GM08714 (cell line): ENCODE measurements at regions not wholly inside any gene's neighbourhood (a gene's known extent, or its start where the extent isn't known, plus 50 kb on each side); places are given as distances from the start of the nearest gene placed in this dataset.

ENCODE experiments used
- H3K4me3 ChIP-seq: fragments of 200-500 bp; sonication (Bioruptor generic); 2 replicates; pipeline ENCODE4 v1.5.1; 2014; ENCODE audit warnings: mild to moderate bottlenecking, low read length, inconsistent platforms
- ZNF274 ChIP-seq: IDR thresholded peaks from 2 replicates; pipeline ENCODE4 v1.6.1; 2012; ENCODE audit warnings: mild to moderate bottlenecking, low read depth, low read length

DNA sequence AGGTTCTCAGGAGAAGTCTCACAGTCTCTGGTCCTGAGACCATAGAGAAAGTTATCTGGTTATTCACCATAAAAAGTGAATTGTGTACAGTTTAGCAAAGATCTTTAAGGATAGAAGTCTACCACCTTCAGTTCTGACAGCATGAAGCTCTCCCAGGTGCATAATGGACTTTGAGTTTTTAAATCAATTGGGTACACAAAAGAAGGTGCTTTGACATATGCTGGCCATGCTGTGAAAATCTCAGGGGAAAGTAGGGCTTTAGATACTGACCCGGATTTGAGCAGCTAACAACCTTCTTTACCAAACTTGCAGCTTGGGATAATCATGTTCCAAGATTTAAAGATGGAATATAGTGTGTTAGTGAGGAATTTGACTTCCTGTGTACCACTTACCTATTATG, 264.2 kb downstream of the ZSWIM6 start:
- no peak for TF ChIP-seq ZNF274
- no peak overlapping the region for H3K4me3 ChIP-seq

GRCh38 chr5:61597684-61598083, 265.6 kb downstream of the ZSWIM6 start:
- no peak for TF ChIP-seq ZNF274
- no peak overlapping the region for H3K4me3 ChIP-seq

DNA sequence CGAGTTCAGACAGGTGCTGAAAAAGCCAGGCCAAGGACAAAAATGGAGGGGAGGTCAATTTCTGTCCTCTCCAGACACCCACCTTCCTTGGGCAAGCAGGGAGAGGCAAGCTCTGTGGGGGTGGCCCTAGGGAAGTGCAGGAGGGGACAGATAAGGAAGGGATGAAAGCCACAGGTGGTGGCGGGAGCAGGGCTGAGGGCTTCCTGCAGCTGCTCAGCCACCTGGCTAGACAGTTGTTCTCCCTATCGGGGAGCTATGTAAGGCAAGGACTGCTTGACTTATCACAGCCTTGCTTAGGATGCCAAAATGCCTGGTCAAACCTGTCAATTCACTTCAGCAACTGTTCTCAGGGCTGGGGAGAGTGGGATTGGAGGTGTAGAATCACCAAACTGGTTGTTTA, 266.1 kb downstream of the ZSWIM6 start:
- no peak overlapping the region for H3K4me3 ChIP-seq
- TF ChIP-seq ZNF274 = no peak

- no peak overlapping the region for H3K4me3 ChIP-seq
- no peak for TF ChIP-seq ZNF274
Observed at GRCh38 chr5:61599370-61600122, 267.5 kb downstream of the ZSWIM6 start.

- no peak for TF ChIP-seq ZNF274
Observed at GRCh38 chr5:61600123-61600444, 268.0 kb downstream of the ZSWIM6 start.

DNA sequence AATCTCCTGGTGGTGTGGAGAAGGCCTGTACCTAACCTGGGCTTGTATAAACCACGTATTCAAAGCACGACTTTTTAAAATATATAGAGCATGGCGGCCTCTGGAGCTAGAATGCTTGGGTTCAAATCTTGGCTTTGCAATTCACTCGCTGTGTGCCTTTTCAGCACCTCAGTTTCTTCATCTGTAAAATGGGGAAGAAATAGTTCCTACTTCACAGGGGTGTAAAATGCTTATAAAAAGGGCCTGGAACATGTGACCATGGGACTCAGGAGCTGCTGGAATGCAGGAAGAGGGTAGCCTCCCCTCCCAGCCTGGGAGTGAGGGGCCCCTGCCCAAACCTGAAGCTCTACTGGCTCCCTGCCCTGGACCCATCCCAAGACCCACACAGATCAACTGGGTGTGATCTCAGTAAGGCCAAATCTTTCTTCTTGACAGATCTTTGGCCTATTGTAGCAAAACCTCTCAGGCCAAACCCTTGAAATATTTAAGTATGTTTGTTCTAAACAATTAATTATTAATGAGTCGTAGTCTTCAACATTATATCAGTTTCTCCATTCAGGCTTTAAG, 269.0 kb downstream of the ZSWIM6 start:
- H3K4me3 ChIP-seq = no peak overlapping the region
- TF ChIP-seq ZNF274 = no peak

More at GRCh38 chr5:61600123-61600444, 268.0 kb downstream of the ZSWIM6 start:
- H3K4me3 ChIP-seq = no peak overlapping the region

DNA sequence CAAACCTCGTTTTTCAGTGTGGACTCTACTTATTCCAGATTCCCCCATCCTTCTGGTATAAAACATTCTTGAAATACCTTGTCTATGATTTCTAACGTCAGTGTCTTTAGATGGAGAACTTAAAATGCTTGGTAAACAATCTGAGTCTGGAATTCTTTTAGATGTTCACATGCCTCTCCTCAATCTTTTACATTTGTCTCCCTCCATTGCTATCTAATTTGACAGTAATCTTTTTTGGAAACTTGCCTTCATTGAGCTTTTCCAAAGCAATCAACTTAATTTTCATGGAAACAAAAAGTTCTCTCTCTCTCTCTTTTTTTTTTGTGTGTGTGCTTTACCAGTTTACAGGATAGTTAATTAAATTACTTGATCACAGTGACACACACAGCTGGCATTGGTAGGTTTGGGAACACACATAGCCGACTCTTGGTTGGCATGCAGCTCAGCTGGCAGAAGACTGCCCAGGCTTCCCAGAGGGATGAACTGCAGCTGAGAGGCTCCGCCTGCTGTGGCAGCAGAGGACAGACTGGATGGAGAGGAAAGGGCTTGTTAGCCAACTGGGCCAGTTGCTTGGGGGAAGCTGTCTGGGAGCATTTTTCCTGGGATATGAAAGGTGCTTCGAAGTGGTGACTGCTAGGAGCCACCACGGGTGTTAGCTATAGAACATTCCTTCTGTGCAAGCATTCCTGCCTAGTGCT, 271.3 kb downstream of the ZSWIM6 start:
- no peak for TF ChIP-seq ZNF274
- no peak overlapping the region for H3K4me3 ChIP-seq

DNA sequence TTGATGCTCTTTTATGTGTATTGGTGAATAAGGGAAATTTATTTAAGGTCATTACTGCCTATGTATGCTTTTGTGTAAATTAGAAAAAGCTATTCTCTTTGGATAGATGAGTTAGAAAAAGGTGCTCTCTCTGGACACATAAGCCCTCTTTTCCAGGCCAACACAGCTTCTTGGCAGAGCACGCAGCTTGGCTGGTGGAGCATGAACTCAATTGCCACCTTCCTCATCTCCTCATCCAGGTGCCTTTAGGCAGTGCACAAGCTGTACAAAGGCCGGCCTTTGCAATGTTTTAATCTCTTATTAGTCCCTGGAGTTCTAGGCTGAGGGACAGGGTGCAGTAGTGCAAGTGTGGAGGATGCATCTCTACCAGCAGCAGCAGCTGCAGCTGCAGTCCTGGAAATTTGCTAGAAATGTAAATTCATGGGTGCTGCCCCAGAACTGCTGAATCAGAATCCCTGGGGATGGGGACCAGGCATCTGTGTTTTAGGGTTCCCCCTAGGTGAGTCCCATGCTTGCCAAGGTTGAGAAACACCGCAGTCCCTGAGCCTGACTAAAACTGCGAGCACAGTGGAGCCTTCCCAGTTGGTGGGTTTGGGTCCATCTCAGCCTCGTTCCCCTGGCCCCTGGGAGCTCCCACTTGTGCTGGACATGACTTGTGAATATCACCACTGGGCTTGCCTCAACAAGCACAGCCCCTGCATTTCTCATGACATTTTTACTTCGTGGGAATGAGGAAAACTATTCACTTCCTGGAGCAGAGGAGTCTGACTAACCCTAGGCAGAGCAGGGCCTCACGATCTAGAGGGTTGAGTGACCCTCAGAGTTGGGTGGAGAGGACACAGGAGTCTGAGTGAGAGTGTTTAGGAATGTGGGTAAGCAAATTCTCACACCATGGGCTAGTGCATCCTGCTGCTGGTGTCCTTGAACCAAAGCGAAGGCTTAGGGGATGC, 272.3 kb downstream of the ZSWIM6 start:
- no peak for TF ChIP-seq ZNF274

DNA sequence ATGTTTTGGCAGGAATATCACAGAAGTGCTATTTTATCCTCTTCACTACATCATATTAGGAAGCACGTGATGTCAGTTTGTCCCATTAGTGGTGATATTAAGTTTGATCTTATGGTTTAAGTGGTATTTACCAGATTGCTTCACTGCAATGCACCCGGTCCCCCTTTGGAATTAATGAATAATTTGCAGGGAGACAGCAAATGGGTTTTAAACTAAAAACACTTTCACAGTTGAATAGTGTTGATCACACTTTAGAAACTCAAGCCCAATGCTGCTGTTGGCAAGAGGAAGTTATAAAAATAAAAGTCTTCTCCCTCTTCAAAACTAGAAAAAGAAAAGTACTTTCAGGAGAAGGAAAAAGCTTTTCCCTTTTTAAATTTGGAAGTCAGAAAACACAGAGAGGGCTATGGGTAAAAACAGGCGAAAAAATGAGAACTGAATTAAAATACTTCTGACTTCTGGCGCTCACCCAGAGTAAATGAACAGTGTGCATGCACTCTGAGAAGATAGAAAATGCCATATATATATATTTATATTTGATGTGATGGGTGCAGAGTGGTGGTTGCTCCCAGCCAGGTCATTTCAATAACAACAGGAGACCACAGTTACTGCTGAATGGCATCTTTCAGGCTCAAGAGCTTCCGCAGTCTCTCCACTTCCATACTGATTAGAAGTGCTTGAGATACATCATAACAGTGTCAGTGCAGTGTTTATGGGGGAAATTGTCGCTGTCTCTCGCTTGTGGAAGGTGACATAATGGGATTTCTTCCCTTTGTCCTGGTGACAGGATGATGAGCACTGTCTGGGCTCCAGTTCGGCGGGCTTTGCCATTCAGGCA, 278.0 kb downstream of the ZSWIM6 start:
- no peak overlapping the region for H3K4me3 ChIP-seq
- no peak for TF ChIP-seq ZNF274

More for the DNA sequence above, 272.3 kb downstream of the ZSWIM6 start:
- no peak overlapping the region for H3K4me3 ChIP-seq

DNA sequence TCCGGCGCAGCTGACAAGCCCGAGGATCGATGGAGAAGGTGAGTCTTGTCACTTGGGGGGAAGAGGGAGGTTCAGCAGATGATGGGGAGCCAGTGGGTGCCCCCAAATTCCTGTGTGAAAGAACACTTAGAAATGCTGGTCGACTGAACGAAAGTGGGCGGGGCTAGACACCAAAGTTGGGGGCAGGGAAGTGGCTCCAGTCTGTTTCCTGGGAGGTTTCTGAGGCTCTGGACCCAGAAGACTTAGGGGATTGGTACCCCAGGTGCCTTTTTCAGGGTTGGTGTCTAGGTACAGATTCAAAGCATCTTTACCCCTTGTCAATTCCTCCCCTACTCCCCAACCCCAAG, 278.6 kb downstream of the ZSWIM6 start:
- TF ChIP-seq ZNF274 = no peak
- H3K4me3 ChIP-seq = no peak overlapping the region

DNA sequence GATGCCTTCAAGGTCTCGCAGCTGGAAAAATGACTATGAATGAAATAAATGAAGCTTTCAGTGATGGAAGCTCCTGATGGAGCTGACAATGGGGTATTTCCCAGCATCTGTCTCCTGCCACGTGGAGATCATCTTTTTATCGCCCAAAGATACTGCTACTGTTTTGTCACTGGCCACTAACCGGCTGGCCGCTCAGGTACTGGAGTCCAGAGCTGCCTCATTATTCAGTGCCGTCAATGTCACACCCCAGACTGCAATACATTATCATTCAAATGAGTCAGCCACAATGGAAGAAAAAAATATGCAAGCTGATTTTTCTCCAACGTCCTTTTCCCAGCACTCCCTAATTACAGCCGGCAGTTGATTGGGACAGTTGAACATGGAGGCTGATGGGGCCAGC, 280.4 kb downstream of the ZSWIM6 start:
- no peak overlapping the region for H3K4me3 ChIP-seq
- no peak for TF ChIP-seq ZNF274

- TF ChIP-seq ZNF274 = no peak
- no peak overlapping the region for H3K4me3 ChIP-seq
Observed at GRCh38 chr5:61613679-61614078, 281.6 kb downstream of the ZSWIM6 start.

DNA sequence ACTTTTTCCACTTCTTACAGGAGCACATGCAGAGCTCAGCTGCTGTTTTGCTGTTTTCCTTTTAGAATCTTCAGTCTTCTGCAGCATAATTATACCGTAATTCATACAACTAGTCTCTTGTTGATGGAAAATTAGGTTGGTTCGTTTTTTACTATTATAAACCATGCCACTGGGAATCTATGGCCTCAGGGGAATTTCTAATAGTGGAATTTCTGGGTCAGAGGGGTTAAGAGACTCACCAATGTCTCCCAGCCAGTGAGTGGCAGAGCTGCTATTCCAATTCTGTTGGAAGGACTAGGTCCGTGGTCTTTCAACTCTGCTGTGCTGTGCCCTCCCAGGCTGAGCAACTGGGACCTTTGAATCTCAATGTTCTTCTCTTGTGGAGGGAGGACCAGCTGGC, 282.5 kb downstream of the ZSWIM6 start:
- H3K4me3 ChIP-seq = no peak overlapping the region
- TF ChIP-seq ZNF274 = no peak
